Fibroblast of skin of left quadriceps (primary cell): ENCODE measurements at regions not wholly inside any gene's neighbourhood (a gene's known extent, or its start where the extent isn't known, plus 50 kb on each side); places are given as distances from the start of the nearest gene placed in this dataset.

Experiments
- DNase-seq, 2 experiments: peaks; one replicate each; pipeline ENCODE4 v3.0.0-alpha.2; 2013; ENCODE audit warnings: low read depth in 2 of 2

DNA sequence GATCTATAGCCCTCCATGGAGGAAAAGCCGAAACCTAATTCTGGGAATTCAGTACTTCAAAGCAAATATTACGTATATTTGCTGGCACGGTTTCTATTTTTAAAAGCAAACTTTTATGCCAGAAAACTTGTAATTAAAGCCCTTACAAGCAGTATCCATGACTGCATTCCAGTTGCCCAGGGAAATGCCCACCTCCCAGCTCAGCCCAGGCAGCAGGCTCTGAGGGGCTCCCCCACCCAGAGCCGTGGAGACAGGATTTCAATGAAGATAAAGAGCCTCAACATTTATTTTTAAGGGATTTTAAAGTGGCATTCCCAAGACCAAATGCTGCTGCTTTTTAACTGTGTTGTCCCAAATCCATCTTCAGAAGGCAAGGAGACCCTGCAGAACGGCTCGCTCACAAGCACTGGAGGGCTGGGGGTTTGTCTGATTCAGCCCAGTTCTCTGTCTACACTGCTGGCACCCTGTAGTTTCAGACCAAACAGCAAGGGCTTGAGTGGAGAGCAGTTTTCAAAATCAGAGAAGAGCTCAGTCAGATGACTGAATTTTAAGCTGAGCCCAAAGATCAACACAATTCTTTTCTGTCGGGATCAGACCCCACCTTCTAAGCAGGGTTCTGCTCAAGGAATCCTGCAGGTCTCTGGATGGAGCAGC is 105.1 kb downstream of the KCNF1 start:
- DNase-seq: no peak

DNA sequence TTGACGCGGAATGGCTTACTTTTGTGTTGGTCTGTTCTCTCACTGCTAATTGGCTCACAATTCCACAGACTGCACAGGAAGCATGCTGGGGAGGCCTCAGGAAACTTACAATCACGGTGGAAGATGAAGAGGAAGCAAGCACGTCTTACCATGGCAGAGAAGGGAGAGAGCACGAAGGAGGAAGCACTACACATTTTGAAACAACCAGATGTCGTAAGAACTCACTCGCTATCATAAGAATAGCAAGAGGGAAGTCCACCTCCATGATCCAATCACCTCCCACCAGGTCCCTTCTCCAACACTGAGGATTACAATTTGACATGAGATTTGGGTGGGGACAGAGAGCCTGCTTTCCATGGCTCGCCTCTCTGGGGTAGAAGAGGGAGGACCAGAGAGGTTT is 106.2 kb downstream of the KCNF1 start:
- no peak for DNase-seq

DNA sequence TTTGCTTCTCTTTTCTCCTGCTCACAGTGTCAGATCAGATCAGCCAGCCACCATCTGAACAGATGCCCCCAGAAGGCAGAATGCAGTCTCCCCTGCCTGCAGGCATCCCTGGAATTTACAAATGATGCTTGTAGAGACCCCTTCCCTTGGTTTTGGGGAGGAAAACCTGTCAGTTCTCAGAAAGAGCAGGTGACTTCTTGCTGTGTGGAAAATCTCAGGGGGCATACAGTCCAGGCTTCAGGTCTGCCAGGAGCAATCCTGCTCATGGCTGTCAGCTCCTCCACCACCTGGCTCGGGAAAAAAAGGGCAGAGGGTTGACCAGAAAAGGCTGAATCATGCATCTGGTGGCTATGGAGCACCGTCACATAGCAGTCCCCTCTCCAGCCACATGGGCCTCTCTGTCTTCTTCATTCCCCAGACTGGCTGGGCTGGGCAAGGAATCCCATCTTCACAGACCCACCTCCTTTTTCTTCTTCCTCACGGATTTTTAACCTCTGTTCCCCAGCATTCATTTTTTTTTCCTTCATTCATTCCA is 107.0 kb downstream of the KCNF1 start:
- no peak for DNase-seq

DNA sequence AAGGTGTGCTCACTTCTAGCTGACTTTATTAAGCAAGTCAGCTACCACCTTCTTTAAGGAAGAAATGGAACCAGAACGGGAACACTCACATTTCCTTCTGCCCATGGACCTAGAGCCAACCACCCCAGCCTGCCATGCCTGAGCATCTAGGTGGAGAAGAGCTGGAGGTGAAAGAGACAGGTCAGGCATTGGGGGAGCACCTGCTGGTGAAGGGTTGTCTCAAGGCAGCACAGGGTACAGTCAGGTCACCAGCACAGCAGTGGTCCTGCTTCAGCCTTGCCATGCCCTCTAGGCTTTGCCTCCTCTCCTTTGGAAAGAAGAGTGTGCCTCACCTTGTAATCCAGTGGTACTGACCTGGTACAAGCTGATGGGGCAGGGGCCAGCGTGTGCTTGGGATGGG is 107.9 kb downstream of the KCNF1 start:
- no peak for DNase-seq

DNA sequence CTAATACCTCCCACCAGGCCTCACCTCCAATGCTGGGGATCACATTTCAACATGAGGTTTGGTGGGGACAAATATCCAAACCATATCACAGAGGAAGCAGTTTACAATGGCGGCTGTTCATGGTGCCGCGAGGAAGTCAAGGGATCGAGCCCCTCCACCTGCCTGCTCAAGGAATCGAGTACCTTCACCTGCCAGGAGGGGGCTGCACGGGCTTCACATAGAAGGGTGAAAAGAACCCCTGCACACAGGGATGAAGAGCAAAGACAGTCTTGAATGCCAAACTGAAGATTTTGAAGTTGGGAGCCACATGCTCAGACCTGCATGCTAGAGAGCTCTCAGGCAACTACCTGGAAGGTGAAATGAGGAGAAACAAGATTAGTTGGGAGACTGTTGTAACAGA is 110.3 kb downstream of the KCNF1 start:
- DNase-seq: no peak

DNA sequence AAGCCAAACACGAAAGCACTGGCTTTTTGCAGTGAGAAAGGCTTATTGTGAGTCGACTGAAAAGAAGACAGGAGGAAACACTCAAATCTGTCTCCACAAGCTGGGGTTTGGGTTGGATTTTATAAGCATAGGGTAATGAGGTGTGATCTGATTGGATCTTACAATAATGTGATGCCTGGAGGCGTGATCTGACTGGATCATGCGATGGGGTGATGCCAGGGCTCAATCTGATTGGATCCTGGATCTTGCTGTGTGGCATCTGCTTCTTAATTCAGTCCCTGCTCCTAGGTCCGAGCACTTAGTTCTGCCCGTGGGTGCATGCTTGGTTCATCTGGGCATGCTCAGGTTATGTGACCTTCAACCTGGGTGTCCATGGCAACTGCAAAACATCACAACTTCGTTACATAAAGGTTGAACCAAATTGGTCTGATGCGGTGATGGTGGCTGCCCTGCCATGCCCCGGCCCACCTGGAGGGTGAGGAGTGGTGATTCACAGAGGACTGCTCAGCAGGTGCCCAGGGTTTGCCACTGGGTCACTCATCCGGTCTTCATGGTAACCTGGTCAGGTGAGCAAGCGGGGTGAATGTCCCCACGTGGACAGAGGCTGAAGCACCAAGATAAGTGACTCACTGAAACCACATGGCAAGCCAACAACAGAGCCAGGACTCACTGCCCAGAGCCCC is 111.0 kb downstream of the KCNF1 start:
- DNase-seq: no peak

DNA sequence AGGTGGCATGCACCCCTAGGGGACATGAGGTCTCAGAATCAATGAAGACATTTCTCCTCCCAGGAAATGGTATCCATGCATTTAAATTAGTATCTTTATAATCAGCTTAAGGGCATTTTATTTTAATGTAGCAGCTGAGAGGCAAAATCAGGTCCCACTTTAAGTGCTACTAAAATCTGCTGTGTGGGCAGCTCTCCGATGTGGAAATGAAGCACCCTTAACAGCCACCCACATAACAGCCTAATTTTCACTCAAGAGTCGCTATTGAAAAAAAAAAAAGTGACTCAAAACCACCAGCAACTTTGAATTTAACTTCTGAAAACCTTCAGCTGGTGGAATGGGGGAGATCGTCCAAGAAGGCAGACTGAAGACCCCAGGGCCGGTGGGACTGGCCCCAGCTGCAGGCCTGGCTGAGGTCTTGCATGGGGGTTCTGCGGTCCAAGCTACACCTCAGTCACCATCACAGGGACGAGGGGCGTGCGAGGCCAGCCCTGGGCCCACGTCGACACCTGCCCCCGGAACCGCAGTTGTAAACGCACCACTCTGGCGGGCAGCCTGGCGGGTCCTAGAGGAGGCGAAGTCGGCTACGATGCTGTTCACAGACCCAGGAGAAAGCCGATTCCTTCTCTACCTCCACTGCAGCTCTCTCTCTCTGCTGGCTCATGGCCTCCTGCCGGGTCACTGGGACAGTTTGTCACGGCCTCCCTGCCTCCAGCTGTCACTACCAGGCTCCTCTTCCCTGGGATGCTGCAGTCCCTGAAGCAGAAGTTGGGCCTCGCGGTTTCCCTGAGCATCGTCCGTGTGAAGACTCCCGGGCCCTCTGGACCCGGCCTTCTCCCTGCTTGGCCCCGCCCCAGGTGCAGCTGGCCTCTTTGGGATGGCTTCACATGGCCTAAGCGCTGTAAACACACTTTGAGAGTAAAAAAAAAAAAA is 111.9 kb downstream of the KCNF1 start:
- DNase-seq: no peak

DNA sequence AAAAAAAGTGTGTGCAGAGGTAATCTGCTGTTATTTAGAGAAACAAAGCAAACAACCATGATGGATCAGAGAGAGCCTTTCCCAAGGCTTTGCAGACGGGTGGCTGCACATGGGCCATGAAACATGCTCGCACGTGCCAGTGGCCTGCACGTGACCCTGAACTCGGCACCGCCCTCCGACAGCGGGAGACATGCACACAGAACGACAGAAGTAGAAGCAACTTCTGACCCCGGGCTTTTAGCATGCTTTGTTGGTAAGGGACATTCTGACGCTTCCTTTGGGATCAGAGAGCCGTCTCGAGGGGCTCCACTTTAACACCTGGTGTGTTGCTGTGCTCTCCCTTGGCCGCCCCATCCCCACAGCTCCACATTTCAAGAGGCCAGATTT is 112.5 kb downstream of the KCNF1 start:
- DNase-seq: no peak

DNA sequence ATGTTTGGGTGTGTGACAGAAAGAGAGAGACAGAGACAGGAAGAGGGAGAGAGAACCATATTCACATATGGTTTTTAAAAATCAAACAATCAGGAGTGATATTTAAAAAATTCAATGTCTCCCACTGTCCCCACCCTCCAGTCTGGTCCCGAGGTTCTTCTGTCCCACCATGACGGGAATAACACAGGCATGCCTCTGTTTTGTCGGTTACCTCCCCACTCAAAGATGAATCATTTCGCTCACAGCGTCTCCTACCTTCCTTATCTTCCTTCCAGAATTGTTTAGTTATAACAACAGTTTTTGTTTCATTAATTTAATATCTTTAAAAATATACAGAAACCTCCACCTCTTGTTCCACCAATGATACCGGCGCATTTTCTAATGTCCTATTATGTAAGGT is 113.0 kb downstream of the KCNF1 start:
- no peak for DNase-seq

DNA sequence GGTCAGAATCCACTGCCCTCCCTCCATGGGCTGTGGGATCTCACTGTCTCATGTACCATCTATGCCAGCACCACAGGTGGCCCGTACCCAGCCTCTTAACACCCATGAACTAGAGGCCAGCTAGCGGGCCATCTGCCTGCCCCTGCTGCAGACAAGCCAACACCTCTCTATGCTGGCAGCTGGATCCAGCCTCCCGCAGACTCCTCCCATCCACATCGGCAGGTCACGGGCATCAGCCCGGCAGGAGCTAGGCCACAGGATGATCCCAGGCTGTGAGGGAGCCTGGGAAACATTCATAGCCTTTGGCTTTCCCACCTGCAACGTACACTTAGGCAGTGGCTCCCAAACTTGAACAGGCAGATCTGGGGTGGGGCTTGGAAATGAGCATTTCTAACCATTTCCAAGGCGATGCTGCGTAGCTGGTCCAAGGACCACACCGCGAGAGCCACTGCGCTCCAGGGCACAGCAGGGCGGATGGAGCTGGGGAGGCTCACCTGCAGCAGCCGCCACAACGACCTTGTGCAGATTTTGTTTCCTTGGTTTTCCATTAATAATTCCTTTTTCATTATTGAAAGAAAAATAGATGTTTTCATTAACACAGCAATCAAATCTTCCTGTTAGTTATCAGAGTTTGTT is 114.7 kb downstream of the KCNF1 start:
- DNase-seq: no peak

DNA sequence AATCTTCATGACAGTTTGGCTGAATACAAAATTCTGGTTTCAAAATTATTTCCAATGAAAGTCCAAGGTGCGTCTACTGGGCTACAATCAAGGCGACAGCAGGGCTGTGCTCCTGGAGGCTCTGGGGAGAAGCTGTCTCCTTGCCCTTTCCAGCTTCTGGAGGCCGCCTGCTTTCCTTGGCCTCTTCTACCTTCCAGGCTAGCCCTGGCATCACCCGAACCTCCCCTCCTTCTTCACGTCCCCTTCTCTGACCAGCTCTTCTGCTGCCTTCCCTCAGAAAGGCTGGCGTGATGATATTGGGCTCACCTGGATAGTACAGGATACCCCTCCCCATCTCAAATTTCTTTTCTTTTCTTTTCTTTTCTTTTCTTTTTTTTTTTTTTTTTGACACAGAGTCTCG is 115.5 kb downstream of the KCNF1 start:
- no peak for DNase-seq

DNA sequence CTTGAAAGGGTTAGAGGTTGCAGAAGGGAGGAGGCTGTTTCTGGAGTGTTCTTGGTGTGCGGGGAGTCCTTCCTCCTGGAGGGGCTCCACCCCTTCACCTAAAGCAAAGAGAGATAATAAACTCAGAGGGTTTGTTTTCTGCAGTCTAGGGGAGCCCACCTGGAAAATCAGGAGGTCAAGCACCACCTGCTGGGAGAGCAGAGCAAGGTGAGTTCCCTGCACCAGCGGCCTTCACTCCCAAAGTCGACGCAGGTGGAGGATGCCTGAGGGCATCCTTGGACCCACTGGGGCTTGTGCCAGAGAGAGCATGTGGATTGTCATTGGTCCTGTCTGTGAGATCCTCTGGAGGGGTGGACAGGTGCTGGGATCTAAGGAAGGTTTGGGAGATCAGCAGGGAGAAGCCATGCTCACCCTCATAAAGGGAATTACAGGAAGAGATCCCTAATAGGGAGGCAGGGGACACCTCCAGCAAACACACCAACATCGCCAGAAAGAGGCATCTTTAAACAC is 116.7 kb downstream of the KCNF1 start:
- no peak for DNase-seq

DNA sequence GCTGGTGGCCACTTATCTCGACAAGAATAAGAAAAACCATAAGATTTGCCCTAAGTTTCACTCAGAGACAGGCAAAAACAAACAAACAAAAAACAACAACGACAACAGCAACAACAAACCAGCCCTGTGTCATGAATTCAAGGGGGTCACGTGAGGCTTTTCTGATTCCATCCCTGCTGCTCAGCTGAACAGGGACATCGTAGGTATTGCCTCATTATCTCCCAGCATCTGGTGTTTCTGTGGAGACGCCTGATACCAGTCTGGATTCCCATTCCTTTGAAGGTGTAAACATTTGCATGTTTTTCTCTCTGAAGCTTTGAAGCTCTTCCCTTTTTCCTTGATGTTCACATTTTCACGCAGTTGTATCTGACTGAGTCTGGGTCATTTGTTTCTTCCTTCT is 117.4 kb downstream of the KCNF1 start:
- no peak for DNase-seq

DNA sequence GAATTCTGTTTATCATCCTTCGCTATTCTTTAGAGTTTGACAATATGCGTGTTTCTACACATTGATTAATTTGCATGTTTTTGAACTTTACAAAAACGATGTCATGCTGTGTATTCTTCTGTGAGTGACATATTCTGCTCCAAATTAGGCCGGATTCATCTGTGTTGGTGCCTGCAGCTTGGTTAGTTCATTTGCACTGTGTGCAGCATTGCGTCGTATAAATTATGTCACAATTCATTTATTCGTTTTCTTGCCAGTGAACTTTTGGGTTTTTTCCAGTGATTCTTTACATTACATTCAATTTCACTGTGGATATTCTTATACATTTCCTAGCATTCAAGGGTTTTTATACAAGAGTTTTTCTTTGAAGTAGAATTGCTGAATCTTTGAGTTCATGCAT is 118.3 kb downstream of the KCNF1 start:
- DNase-seq: no peak

DNA sequence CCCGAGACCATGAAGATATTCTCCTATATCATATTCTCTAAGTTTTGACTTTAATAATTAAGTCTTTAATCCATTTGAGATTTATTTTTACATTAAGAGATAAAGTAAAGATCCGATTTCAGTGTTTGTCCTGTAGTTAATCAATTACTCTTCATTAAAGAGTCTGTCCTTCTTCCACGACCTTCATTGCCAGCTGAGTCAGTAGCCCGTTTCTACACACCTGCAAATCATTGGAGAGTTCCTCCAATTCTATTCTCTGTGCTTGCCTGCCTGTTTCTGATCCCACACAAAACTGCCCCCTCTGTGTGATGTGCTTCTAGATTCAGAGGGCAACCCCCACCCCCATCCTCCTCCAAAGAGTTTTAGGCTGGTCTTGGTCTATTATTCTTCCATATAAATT is 119.2 kb downstream of the KCNF1 start:
- DNase-seq: no peak

DNA sequence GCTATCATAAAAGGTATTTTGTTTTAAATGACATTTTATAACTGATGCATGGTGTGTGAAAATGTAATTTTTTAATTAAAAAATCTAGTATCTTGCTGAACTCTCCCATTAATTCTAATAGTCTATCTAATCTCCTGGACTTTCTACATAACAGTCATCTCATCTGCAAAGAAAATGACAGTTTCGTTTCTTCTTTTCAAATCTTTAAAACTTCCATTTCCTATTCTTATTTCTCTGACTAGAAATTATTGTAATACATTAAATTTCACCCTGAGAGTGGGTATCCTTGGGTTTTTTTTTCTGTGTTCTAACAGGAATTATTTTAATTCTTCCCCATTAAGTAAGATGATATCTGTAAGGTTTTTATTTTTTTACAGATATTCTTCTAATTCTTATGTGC is 120.1 kb downstream of the KCNF1 start:
- no peak for DNase-seq

DNA sequence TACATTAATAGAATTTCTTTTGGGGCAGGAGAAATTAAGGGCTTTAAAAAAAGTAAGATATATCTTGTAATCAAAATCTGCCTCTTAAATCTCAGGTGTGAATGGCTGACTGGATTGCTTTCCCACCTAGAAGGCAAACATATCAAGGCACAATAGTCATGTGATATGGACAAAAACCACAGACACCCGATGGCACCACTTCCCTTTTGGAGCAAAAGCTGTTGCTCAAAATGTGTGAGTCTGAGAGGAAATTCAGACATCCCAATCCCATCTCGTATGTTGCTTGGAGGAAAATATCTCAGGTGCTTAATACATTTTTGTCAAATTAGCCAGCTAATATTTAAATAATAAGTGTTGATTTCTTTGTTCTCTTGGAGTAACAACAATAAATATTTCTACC is 120.7 kb downstream of the KCNF1 start:
- DNase-seq: no peak

DNA sequence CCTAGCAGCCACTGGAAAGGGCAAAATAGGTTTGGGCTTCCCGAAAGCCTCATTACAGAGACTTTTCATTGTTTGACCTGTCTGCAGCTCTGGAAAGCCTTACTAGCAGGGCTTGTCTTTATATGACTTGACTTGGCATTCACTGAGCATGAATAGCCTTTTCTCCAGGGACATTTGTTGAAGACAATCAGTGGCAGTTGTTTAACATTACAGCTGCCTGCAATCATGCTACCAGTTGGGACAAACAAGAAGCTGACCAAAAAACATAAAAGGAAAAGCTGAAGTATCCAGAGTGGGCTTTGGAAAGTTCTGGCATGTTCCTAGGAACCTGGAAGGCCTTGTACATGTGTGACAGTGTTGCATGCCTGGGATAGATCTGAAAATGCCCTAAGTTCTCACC is 121.4 kb downstream of the KCNF1 start:
- no peak for DNase-seq

DNA sequence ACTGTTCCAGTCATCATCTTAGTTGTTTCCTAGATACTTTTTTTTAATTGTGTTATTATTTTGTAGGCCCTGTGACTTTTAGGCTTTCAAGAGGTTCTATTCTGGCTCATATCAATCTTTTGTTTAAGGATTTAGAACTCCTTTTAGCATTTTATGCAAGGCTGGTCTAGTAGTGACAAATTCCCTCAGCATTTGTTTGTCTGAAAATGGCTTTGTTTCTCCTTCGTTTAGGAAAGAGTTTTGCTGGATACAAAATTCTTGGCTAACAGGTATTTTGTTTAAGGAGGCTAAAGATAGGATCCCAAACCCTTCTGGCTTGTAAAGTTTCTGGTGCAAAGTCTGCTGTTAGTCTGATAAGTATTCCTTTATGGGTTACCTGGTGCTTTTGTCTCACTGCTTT is 116.6 kb upstream of the SLC66A3 start:
- no peak for DNase-seq

DNA sequence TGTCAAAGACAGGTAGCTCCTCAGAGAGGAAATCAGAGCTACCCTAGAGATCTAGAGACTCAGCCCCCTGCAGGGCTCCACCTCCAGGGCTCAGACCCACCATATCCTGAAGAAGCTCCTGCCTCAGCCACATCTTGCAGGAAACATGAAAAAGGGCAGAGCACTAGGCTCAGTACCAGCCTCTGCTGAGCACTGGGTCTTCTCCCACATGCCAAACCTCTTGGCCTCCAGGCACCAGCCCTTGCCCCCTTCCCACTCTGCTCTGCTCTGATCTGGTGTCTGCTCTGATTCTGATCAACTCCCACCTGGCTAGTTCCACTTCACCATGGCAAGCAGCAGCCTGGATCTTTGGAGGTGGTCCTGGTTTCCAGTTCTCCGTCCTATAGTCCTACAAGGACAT is 114.3 kb upstream of the SLC66A3 start:
- DNase-seq: no peak

DNA sequence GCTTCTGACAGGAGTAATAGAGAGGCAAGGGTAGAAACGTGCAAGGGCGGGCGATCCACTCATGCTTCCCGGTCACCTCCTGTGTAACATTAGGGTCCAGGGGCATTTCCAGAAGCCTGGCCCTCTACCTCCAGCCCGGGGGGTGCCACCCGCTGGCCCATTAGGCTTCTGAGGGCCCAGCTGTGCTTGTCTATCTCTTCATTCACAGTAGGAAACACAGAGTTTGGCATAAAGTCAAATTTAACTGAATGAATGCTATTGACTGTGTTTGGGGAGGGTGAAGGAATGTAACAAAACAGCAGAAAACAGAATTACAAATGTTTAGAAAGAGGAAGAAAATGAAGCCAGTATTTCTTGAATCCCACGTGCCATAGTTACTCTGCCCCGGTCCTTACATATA is 112.4 kb upstream of the SLC66A3 start:
- DNase-seq: no peak

DNA sequence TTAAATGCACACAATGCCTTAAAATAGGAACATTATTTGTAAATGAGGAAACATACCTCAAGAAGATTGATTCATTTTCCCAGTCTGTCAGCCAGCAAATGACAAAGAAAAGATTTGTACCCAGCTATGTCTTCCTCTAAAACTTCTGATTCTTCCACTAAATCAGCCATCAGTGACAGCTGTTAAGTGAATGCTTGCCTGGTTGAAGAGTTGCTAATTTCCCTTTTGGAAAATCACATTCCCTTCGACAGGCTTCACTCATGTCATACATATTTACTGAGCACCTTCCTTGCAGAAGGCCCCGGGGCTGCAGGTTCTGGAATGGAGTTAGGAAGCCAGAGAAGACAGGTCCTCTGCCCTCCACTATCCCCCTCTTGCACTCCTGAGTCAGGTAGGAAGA is 112.0 kb upstream of the SLC66A3 start:
- no peak for DNase-seq
